HCT116 (cell line): ENCODE measurements at regions not wholly inside any gene's neighbourhood (a gene's known extent, or its start where the extent isn't known, plus 50 kb on each side); places are given as distances from the start of the nearest gene placed in this dataset.

Source experiments
- ATAC-seq: fragments of 200-7000 bp; cut with Tn5 transposase; 2 replicates; pipeline ENCODE4 v1.9.1; 2020; ENCODE audit warnings: mild to moderate bottlenecking, moderate library complexity
- BruUV-seq: library from RNA; stranded (reverse); fragments of 400-500 nt; replicated peaks from 2 replicates; lab custom pipeline; 2021; lab: Mats Ljungman, UMichigan
- CTCF ChIA-PET: fragments of 300-600 bp; sonication (Branson Sonifier 250); formaldehyde crosslinking; loops from one replicate; lab custom pipeline; 2021; ENCODE audit warnings: antibody characterized with exemption; lab: Charles Lee
- POLR2A ChIA-PET: fragments of 300-600, 350-600 bp; sonication (Branson Sonifier 250); formaldehyde crosslinking; loops from one replicate; lab custom pipeline; 2021; ENCODE audit warnings: antibody characterized with exemption; lab: Charles Lee
- RAD21 ChIA-PET, 2 experiments: fragments of 300-600 bp; sonication (Branson Sonifier 250); formaldehyde crosslinking; loops; one replicate each; lab custom pipeline; 2023; ENCODE audit warnings: low total read pairs in 2 of 2; ENCODE audit not compliant: uncharacterized antibody in 2 of 2, unreplicated experiment in 2 of 2, low non-redundant PET in 1 of 2; lab: Charles Lee
- DNase-seq: peaks from one replicate; pipeline ENCODE4 v3.0.0-alpha.2; 2010; ENCODE audit warnings: low read depth, low spot score
- H2AFZ ChIP-seq: fragments of 200-600 bp; shearing (Covaris generic), sonication (generic); 2 replicates; pipeline ENCODE4 v1.6.1; 2017; ENCODE audit warnings: low read depth, mixed run types, mixed read lengths, antibody characterized with exemption, low read length; ENCODE audit not compliant: poor library complexity, severe bottlenecking
- H3K27ac ChIP-seq: 2 replicates; pipeline ENCODE4 v1.5.1; 2012; ENCODE audit warnings: low read depth, low read length
- H3K27me3 ChIP-seq: fragments of 200-600 bp; sonication (generic); 2 replicates; pipeline ENCODE4 v1.6.1; 2016; ENCODE audit warnings: mixed run types, low read length, mixed read lengths; ENCODE audit not compliant: insufficient read depth
- H3K36me3 ChIP-seq, 2 experiments: fragments of 200-500 bp in 1 of 2; fragments of 200-600 bp in 1 of 2; sonication (Bioruptor generic) in 1 of 2; sonication (generic) in 1 of 2; 2 replicates each; pipeline versions ENCODE4 v1.5.1 to v1.6.1; 2014 to 2016; ENCODE audit warnings: low read length in 2 of 2, inconsistent platforms in 1 of 2, mixed read lengths in 1 of 2, mixed run types in 1 of 2; ENCODE audit not compliant: insufficient read depth in 2 of 2, control insufficient read depth in 1 of 2
- H3K4me1 ChIP-seq, 2 experiments: fragments of 200-600 bp in 1 of 2; sonication (generic) in 1 of 2; 2 replicates each; pipeline versions ENCODE4 v1.5.1 to v1.6.1; 2012 to 2017; ENCODE audit warnings: low read length in 2 of 2, inconsistent platforms in 1 of 2, mild to moderate bottlenecking in 1 of 2, mixed read lengths in 1 of 2, mixed run types in 1 of 2, moderate library complexity in 1 of 2; ENCODE audit not compliant: insufficient read depth in 2 of 2, control insufficient read depth in 1 of 2
- H3K4me2 ChIP-seq: fragments of 200-600 bp; sonication (generic); 2 replicates; pipeline ENCODE4 v1.6.1; 2017; ENCODE audit warnings: mixed run types, low read length, mixed read lengths
- H3K4me3 ChIP-seq, 2 experiments: fragments of 200-600 bp in 1 of 2; sonication (generic) in 1 of 2; replicated peaks in 1 of 2; 2 replicates each; pipeline ENCODE4 v1.5.1; 2011 to 2016; ENCODE audit warnings: low read length in 2 of 2, control low read depth in 1 of 2, low read depth in 1 of 2, mild to moderate bottlenecking in 1 of 2, mixed read lengths in 1 of 2, mixed run types in 1 of 2
- H3K79me2 ChIP-seq: fragments of 200-600 bp; sonication (generic); 2 replicates; pipeline ENCODE4 v1.6.1; 2017; ENCODE audit warnings: mild to moderate bottlenecking, mixed run types, low read length, moderate library complexity, mixed read lengths; ENCODE audit not compliant: insufficient read depth
- H3K9ac ChIP-seq: fragments of 200-600 bp; sonication (generic); 2 replicates; pipeline ENCODE4 v1.6.1; 2016; ENCODE audit warnings: low read length, mixed read lengths
- H3K9me2 ChIP-seq: fragments of 200-600 bp; sonication (generic), shearing (Covaris generic); 2 replicates; pipeline ENCODE4 v1.6.1; 2017; ENCODE audit warnings: mixed run types, mild to moderate bottlenecking, moderate library complexity; ENCODE audit not compliant: insufficient read depth
- H3K9me3 ChIP-seq, 2 experiments: fragments of 200-500 bp in 1 of 2; fragments of 200-600 bp in 1 of 2; sonication (Bioruptor generic) in 1 of 2; sonication (generic) in 1 of 2; 2 replicates each; pipeline ENCODE4 v1.6.1; 2014 to 2017; ENCODE audit warnings: low read length in 2 of 2, mixed read lengths in 2 of 2, inconsistent platforms in 1 of 2, low read depth in 1 of 2, mild to moderate bottlenecking in 1 of 2, mixed run types in 1 of 2, moderate library complexity in 1 of 2; ENCODE audit not compliant: control insufficient read depth in 1 of 2, insufficient read depth in 1 of 2
- H4K20me1 ChIP-seq: fragments of 200-600 bp; sonication (generic), shearing (Covaris generic); 2 replicates; pipeline ENCODE4 v1.6.1; 2017; ENCODE audit warnings: mixed run types, mild to moderate bottlenecking, moderate library complexity; ENCODE audit not compliant: insufficient read depth
- ELF1 ChIP-seq: IDR thresholded peaks from 2 replicates; pipeline ENCODE4 v1.6.1; 2012; ENCODE audit warnings: low read depth, borderline replicate concordance
- EZH2 ChIP-seq: fragments of 200-600 bp; sonication (generic); IDR thresholded peaks from 2 replicates; pipeline ENCODE4 v1.6.1; 2017; ENCODE audit warnings: antibody characterized with exemption, mixed run types
- EZH2phosphoT487 ChIP-seq: fragments of 200-600 bp; IDR thresholded peaks from 2 replicates; pipeline ENCODE4 v1.6.1; 2018; ENCODE audit warnings: antibody characterized with exemption, borderline replicate concordance
- POLR2AphosphoS5 ChIP-seq: IDR thresholded peaks from 2 replicates; pipeline ENCODE4 v1.6.1; 2011; ENCODE audit warnings: mild to moderate bottlenecking, low read depth, low read length, moderate library complexity
- RAD21 ChIP-seq: IDR thresholded peaks from 2 replicates; pipeline ENCODE4 v1.6.1; 2012; ENCODE audit warnings: low read depth, mild to moderate bottlenecking
- SIN3A ChIP-seq: IDR thresholded peaks from 2 replicates; pipeline ENCODE4 v1.6.1; 2012; ENCODE audit warnings: low read depth
- SP1 ChIP-seq: IDR thresholded peaks from 2 replicates; pipeline ENCODE4 v1.6.1; 2012; ENCODE audit warnings: low read depth
- SRF ChIP-seq: IDR thresholded peaks from 2 replicates; pipeline ENCODE4 v1.6.1; 2012; ENCODE audit warnings: low read depth
- YY1 ChIP-seq: IDR thresholded peaks from 2 replicates; pipeline ENCODE4 v1.6.1; 2011; ENCODE audit warnings: low read length, low read depth, moderate library complexity, mild to moderate bottlenecking; ENCODE audit not compliant: insufficient replicate concordance; ENCODE audit errors: extremely low read depth
- ZFX ChIP-seq: fragments of 450-650 bp; IDR thresholded peaks from 2 replicates; pipeline ENCODE4 v1.6.1; 2017
- ZNF274 ChIP-seq: fragments of 200-500 bp; sonication (Bioruptor generic); IDR thresholded peaks from 2 replicates; pipeline ENCODE4 v1.6.1; 2014; ENCODE audit warnings: mild to moderate bottlenecking, low read depth, low read length, inconsistent platforms
- intact Hi-C: fragments of 100-400 bp; cut with micrococcal nuclease; formaldehyde crosslinking; loops from 2 replicates; pipeline ENCODE4 v1.10.0; 2022
- TF ChIP-seq, protein P1 (sequence below): IDR thresholded peaks from 2 replicates; pipeline ENCODE4 v1.6.1; 2012; ENCODE audit warnings: low read depth
- TF ChIP-seq, protein P2 (sequence below): IDR thresholded peaks from 2 replicates; pipeline ENCODE4 v1.6.1; 2012

GRCh38 chr13:97569841-97570240 lies 135.9 kb downstream of the RAP2A start:
- intact Hi-C loops = loop anchor here (5.0 kb wide), 2 partner anchors 538 to 553 kb away; no protein-coding TSS in a partner anchor
- H4K20me1 ChIP-seq = no peaks in the 10 kb centered on the region
- no peak for TF ChIP-seq RAD21
- TF ChIP-seq, all 23 proteins: peak for 0
- no TSS peak for BruUV-seq
- Histone ChIP-seq H3K27ac (no peak overlapping the region), H3K27me3 (no peaks in the 10 kb centered on the region), H3K9ac (no peak overlapping the region), H3K9me3 (no peaks in the 10 kb centered on the region), H3K79me2 (no peaks in the 10 kb centered on the region), H3K36me3 (no peaks in the 10 kb centered on the region), H3K4me3 (no peak overlapping the region), H3K9me2 (no peaks in the 10 kb centered on the region), H2AFZ (no peak overlapping the region), H3K4me1 (peaks cover 16 to 22% of the 10 kb centered on the region in 2 experiments), H3K4me2 (no peak overlapping the region)
- ATAC-seq (no peak), DNase-seq (no peak)
- CTCF ChIA-PET = no interaction called here
- POLR2A ChIA-PET = no interaction called here
- RAD21 ChIA-PET = no interaction called here

GRCh38 chr13:97570442-97570841 lies 136.5 kb downstream of the RAP2A start:
- H3K36me3 ChIP-seq = no peaks in the 10 kb centered on the region
- ATAC-seq (no peak), DNase-seq (no peak)
- H3K9ac ChIP-seq = no peak overlapping the region
- TF ChIP-seq EZH2phosphoT487 (no peak), EZH2 (no peak), ZNF274 (no peak), SIN3A (no peak), SRF (no peak), YY1 (no peak), ZFX (no peak), ELF1 (no peak), SP1 (no peak), POLR2AphosphoS5 (no peak), RAD21 (no peak)
- TF ChIP-seq, protein P1, sequence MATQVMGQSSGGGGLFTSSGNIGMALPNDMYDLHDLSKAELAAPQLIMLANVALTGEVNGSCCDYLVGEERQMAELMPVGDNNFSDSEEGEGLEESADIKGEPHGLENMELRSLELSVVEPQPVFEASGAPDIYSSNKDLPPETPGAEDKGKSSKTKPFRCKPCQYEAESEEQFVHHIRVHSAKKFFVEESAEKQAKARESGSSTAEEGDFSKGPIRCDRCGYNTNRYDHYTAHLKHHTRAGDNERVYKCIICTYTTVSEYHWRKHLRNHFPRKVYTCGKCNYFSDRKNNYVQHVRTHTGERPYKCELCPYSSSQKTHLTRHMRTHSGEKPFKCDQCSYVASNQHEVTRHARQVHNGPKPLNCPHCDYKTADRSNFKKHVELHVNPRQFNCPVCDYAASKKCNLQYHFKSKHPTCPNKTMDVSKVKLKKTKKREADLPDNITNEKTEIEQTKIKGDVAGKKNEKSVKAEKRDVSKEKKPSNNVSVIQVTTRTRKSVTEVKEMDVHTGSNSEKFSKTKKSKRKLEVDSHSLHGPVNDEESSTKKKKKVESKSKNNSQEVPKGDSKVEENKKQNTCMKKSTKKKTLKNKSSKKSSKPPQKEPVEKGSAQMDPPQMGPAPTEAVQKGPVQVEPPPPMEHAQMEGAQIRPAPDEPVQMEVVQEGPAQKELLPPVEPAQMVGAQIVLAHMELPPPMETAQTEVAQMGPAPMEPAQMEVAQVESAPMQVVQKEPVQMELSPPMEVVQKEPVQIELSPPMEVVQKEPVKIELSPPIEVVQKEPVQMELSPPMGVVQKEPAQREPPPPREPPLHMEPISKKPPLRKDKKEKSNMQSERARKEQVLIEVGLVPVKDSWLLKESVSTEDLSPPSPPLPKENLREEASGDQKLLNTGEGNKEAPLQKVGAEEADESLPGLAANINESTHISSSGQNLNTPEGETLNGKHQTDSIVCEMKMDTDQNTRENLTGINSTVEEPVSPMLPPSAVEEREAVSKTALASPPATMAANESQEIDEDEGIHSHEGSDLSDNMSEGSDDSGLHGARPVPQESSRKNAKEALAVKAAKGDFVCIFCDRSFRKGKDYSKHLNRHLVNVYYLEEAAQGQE = no peak
- TF ChIP-seq, protein P2, sequence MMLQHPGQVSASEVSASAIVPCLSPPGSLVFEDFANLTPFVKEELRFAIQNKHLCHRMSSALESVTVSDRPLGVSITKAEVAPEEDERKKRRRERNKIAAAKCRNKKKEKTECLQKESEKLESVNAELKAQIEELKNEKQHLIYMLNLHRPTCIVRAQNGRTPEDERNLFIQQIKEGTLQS = no peak
- CTCF ChIA-PET = no interaction called here
- no peaks in the 10 kb centered on the region for H3K27me3 ChIP-seq
- H2AFZ ChIP-seq = no peak overlapping the region
- no peak overlapping the region for H3K4me3 ChIP-seq
- H3K27ac ChIP-seq = no peak overlapping the region
- no peaks in the 10 kb centered on the region for H4K20me1 ChIP-seq
- H3K9me2 ChIP-seq = no peaks in the 10 kb centered on the region
- POLR2A ChIA-PET = no interaction called here
- RAD21 ChIA-PET = no interaction called here
- no peak overlapping the region for H3K4me2 ChIP-seq
- no peaks in the 10 kb centered on the region for H3K9me3 ChIP-seq
- intact Hi-C loops = loop anchor here (5.0 kb wide), 1 partner anchor 553 kb away; no protein-coding TSS in a partner anchor
- peaks cover 16 to 22% of the 10 kb centered on the region in 2 experiments for H3K4me1 ChIP-seq
- BruUV-seq = no TSS peak
- no peaks in the 10 kb centered on the region for H3K79me2 ChIP-seq
